ENCODE measurements at regions not wholly inside any gene's neighbourhood (a gene's known extent, or its start where the extent isn't known, plus 50 kb on each side); places are given as distances from the start of the nearest gene placed in this dataset.

GRCh38 chr18:29225351-29225750 lies 1048.4 kb upstream of the CDH2 start:
- TF ChIP-seq CTCF (IDR thresholded peaks at IDR 0.05; ENCODE audit: insufficient read depth, low read length), result no peak
- TF ChIP-seq POLR2AphosphoS5 (IDR thresholded peaks at IDR 0.05; ENCODE audit: low read depth), result no peak
